GM23338 (cell line): ENCODE measurements at regions not wholly inside any gene's neighbourhood (a gene's known extent, or its start where the extent isn't known, plus 50 kb on each side); places are given as distances from the start of the nearest gene placed in this dataset.

Experiments
- ATAC-seq: fragments of 200-7000 bp; cut with Tn5 transposase; 3 replicates; pipeline ENCODE4 v1.9.1; 2020
- DNase-seq: peaks from one replicate; pipeline ENCODE4 v3.0.0-alpha.2; 2015; ENCODE audit warnings: low spot score
- H2AFZ ChIP-seq: fragments of 200-600 bp; sonication (generic); 2 replicates; pipeline ENCODE4 v1.8.0; 2016; ENCODE audit warnings: antibody characterized with exemption, mild to moderate bottlenecking, moderate library complexity
- H3F3A ChIP-seq: fragments of 200-600 bp; sonication (generic); replicated peaks from 2 replicates; pipeline ENCODE4 v1.8.0; 2017; ENCODE audit warnings: antibody characterized with exemption, mixed run types, low read depth
- H3K27ac ChIP-seq: fragments of 200-600 bp; sonication (generic); 2 replicates; pipeline ENCODE4 v1.6.1; 2016; ENCODE audit warnings: low read depth
- H3K27me3 ChIP-seq: fragments of 200-600 bp; sonication (generic); 2 replicates; pipeline ENCODE4 v1.8.0; 2016; ENCODE audit warnings: mild to moderate bottlenecking, mixed run types, moderate library complexity; ENCODE audit not compliant: insufficient read depth
- H3K36me3 ChIP-seq: fragments of 200-600 bp; sonication (generic); 2 replicates; pipeline ENCODE4 v1.8.0; 2016; ENCODE audit warnings: mild to moderate bottlenecking; ENCODE audit not compliant: insufficient read depth
- H3K4me1 ChIP-seq: fragments of 200-600 bp; sonication (generic); 2 replicates; pipeline ENCODE4 v1.8.0; 2016; ENCODE audit warnings: mild to moderate bottlenecking, moderate library complexity; ENCODE audit not compliant: insufficient read depth
- H3K4me2 ChIP-seq: fragments of 200-600 bp; sonication (generic); 2 replicates; pipeline ENCODE4 v1.7.1; 2017; ENCODE audit warnings: mixed run types
- H3K4me3 ChIP-seq: fragments of 200-600 bp; sonication (generic); 2 replicates; pipeline ENCODE4 v1.6.1; 2016; ENCODE audit warnings: mixed run types
- H3K79me2 ChIP-seq: fragments of 200-600 bp; sonication (generic); replicated peaks from 2 replicates; pipeline ENCODE4 v1.8.0; 2017; ENCODE audit warnings: mild to moderate bottlenecking; ENCODE audit not compliant: insufficient read depth
- H3K9me2 ChIP-seq: fragments of 200-600 bp; sonication (generic); 2 replicates; pipeline ENCODE4 v1.8.0; 2017; ENCODE audit not compliant: insufficient read depth
- H4K20me1 ChIP-seq: fragments of 200-600 bp; sonication (generic); replicated peaks from 2 replicates; pipeline ENCODE4 v1.8.0; 2017; ENCODE audit warnings: mild to moderate bottlenecking; ENCODE audit not compliant: insufficient read depth
- H3K27ac Mint-ChIP-seq: 2 replicates; pipeline ENCODE4 v1.8.0; 2020; ENCODE audit warnings: inconsistent platforms, mild to moderate bottlenecking, moderate library complexity, mixed read lengths
- H3K27me3 Mint-ChIP-seq: 3 replicates; pipeline ENCODE4 v1.8.0; 2022; ENCODE audit warnings: low read depth, mild to moderate bottlenecking, moderate library complexity, mixed read lengths, inconsistent platforms; ENCODE audit not compliant: insufficient read depth, poor library complexity
- H3K36me3 Mint-ChIP-seq: 3 replicates; pipeline ENCODE4 v1.8.0; 2021; ENCODE audit warnings: low read depth, mild to moderate bottlenecking, inconsistent platforms, moderate library complexity, mixed read lengths
- H3K4me1 Mint-ChIP-seq: 3 replicates; pipeline ENCODE4 v1.8.0; 2020; ENCODE audit warnings: mild to moderate bottlenecking, inconsistent platforms, mixed read lengths
- H3K4me3 Mint-ChIP-seq: 3 replicates; pipeline ENCODE4 v1.8.0; 2021; ENCODE audit warnings: moderate library complexity, mild to moderate bottlenecking, inconsistent platforms, mixed read lengths
- H3K9me3 Mint-ChIP-seq: 3 replicates; pipeline ENCODE4 v1.8.0; 2020; ENCODE audit warnings: moderate library complexity, mild to moderate bottlenecking, inconsistent platforms, mixed read lengths
- EZH2 ChIP-seq: fragments of 200-600 bp; sonication (generic); IDR thresholded peaks from one replicate; pipeline ENCODE4 v1.8.0; 2017; ENCODE audit warnings: antibody characterized with exemption, mild to moderate bottlenecking, low read depth; ENCODE audit not compliant: unreplicated experiment
- EZH2phosphoT487 ChIP-seq: fragments of 200-600 bp; sonication (generic); IDR thresholded peaks from one replicate; pipeline ENCODE4 v1.8.1; 2018; ENCODE audit warnings: antibody characterized with exemption; ENCODE audit not compliant: unreplicated experiment
- JUNB ChIP-seq: IDR thresholded peaks from one replicate; pipeline ENCODE4 v1.6.1; 2016; ENCODE audit warnings: antibody characterized with exemption; ENCODE audit not compliant: unreplicated experiment
- POLR2AphosphoS5 ChIP-seq: IDR thresholded peaks from 2 replicates; pipeline ENCODE4 v1.6.1; 2016; ENCODE audit warnings: antibody characterized with exemption, low read depth
- ZNF331 ChIP-seq: fragments of 250-450 bp; sonication (Bioruptor Pico); IDR thresholded peaks from 2 replicates; pipeline ENCODE4 v1.5.0; 2020; ENCODE audit warnings: low read depth, mild to moderate bottlenecking, moderate library complexity
- TF ChIP-seq, protein P1 (sequence below), 2 experiments: fragments of 200-600 bp in 1 of 2; sonication (generic) in 1 of 2; conservative IDR thresholded peaks; 2 replicates each; pipeline versions ENCODE4 v1.5.1 to v1.6.1; 2016 to 2017; ENCODE audit warnings: antibody characterized with exemption in 2 of 2, low read depth in 2 of 2, mild to moderate bottlenecking in 2 of 2, moderate library complexity in 1 of 2
- TF ChIP-seq, protein P2 (sequence below): IDR thresholded peaks from one replicate; pipeline ENCODE4 v1.6.1; 2018; ENCODE audit warnings: antibody characterized with exemption; ENCODE audit not compliant: unreplicated experiment

DNA sequence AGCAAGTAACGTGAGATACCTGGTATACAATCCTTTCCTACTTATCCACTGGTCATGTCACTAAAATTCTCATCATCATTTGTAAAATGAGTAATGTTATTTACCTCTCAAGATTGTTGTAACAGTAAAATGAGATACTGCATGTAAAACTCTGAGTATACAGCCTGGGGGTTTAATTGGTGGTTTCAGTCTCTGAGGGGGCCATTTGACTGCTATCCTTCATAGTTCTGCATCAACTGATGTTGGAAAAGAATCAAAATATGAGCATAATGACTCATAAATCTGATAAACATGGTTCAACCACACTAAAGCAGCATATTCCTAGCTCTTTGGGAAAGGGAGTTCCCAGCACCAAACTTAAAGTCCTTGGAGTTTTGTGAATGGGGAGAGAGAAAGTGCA lies 181.0 kb upstream of the GHR start:
- H3K27ac ChIP-seq: no peak overlapping the region
- H3K36me3 ChIP-seq: no peaks in the 10 kb centered on the region
- H3K79me2 ChIP-seq: no peaks in the 10 kb centered on the region
- TF ChIP-seq EZH2 (no peak), POLR2AphosphoS5 (no peak), ZNF331 (CRISPR knock-in tag) (no peak), JUNB (no peak)
- TF ChIP-seq, protein P1, sequence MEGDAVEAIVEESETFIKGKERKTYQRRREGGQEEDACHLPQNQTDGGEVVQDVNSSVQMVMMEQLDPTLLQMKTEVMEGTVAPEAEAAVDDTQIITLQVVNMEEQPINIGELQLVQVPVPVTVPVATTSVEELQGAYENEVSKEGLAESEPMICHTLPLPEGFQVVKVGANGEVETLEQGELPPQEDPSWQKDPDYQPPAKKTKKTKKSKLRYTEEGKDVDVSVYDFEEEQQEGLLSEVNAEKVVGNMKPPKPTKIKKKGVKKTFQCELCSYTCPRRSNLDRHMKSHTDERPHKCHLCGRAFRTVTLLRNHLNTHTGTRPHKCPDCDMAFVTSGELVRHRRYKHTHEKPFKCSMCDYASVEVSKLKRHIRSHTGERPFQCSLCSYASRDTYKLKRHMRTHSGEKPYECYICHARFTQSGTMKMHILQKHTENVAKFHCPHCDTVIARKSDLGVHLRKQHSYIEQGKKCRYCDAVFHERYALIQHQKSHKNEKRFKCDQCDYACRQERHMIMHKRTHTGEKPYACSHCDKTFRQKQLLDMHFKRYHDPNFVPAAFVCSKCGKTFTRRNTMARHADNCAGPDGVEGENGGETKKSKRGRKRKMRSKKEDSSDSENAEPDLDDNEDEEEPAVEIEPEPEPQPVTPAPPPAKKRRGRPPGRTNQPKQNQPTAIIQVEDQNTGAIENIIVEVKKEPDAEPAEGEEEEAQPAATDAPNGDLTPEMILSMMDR (conservative IDR thresholded peaks at IDR 0.05; ENCODE audit: low read depth in 2 of 2): no peak
- TF ChIP-seq, protein P2, sequence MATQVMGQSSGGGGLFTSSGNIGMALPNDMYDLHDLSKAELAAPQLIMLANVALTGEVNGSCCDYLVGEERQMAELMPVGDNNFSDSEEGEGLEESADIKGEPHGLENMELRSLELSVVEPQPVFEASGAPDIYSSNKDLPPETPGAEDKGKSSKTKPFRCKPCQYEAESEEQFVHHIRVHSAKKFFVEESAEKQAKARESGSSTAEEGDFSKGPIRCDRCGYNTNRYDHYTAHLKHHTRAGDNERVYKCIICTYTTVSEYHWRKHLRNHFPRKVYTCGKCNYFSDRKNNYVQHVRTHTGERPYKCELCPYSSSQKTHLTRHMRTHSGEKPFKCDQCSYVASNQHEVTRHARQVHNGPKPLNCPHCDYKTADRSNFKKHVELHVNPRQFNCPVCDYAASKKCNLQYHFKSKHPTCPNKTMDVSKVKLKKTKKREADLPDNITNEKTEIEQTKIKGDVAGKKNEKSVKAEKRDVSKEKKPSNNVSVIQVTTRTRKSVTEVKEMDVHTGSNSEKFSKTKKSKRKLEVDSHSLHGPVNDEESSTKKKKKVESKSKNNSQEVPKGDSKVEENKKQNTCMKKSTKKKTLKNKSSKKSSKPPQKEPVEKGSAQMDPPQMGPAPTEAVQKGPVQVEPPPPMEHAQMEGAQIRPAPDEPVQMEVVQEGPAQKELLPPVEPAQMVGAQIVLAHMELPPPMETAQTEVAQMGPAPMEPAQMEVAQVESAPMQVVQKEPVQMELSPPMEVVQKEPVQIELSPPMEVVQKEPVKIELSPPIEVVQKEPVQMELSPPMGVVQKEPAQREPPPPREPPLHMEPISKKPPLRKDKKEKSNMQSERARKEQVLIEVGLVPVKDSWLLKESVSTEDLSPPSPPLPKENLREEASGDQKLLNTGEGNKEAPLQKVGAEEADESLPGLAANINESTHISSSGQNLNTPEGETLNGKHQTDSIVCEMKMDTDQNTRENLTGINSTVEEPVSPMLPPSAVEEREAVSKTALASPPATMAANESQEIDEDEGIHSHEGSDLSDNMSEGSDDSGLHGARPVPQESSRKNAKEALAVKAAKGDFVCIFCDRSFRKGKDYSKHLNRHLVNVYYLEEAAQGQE: no peak
- DNase-seq (no peak), ATAC-seq (no peak)
- H2AFZ ChIP-seq: no peak overlapping the region
- H3K9me2 ChIP-seq: peaks cover 8% of the 10 kb centered on the region; the same call in 1 of the 2 replicates
- no peak overlapping the region for H3K4me3 ChIP-seq
- no peaks in the 10 kb centered on the region for H3K4me1 ChIP-seq
- H3K27ac Mint-ChIP-seq: no peak overlapping the region
- H3K9me3 Mint-ChIP-seq: peaks cover 16% of the 10 kb centered on the region
- H3K27me3 ChIP-seq: no peaks in the 10 kb centered on the region
- H3K4me3 Mint-ChIP-seq: no peak overlapping the region
- no peaks in the 10 kb centered on the region for H3K27me3 Mint-ChIP-seq
- no peaks in the 10 kb centered on the region for H3F3A ChIP-seq
- peaks cover 1% of the 10 kb centered on the region; the same call in 2 of the 3 replicates for H3K36me3 Mint-ChIP-seq
- no peaks in the 10 kb centered on the region; the same call in 2 of the 3 replicates for H3K4me1 Mint-ChIP-seq
- H3K4me2 ChIP-seq: no peak overlapping the region
- no peaks in the 10 kb centered on the region for H4K20me1 ChIP-seq

DNA sequence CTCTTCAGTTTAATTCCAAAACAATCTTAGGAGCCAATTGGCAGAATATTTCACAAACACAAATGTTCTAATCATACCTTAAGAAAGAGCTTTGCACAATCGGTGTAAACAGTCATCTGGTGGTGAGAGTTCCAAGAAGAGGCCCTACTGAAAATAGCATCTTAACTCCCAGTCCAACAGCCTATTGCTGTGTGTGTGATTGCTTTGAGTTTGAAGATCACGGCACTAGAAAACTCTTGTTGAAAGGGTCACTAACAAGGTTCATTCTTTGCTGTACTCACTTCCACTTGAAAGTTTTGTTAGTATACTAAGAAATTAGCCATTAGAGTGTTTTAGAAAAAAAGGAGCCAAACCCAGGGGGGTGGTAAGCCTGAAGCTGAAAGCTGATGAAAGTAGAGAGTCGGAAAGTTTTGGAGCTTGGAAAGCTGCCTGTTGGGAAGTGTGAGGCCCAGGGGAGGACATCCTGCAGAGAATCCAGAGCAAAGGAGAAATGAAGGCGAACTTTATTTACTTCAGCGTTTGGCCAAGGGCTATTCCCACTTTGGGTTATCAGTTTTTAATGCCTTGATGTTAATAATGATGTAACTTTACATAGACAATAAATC lies 180.3 kb upstream of the GHR start:
- ATAC-seq: no peak
- TF ChIP-seq EZH2phosphoT487: no peak
- TF ChIP-seq, protein P1 (conservative IDR thresholded peaks at IDR 0.05; ENCODE audit: low read depth in 2 of 2): no peak

More for the DNA sequence above, 180.3 kb upstream of the GHR start:
- Mint-ChIP-seq H3K9me3 (peaks cover 21% of the 10 kb centered on the region), H3K27me3 (no peaks in the 10 kb centered on the region), H3K27ac (no peak overlapping the region), H3K4me3 (no peak overlapping the region), H3K4me1 (no peaks in the 10 kb centered on the region; the same call in 2 of the 3 replicates), H3K36me3 (peaks cover 9% of the 10 kb centered on the region)
- Histone ChIP-seq H3K79me2 (no peaks in the 10 kb centered on the region), H3K27me3 (no peaks in the 10 kb centered on the region), H4K20me1 (no peaks in the 10 kb centered on the region), H2AFZ (peak overlapping the region; percentile 23; the same call in 1 of the 2 replicates), H3K27ac (no peak overlapping the region), H3K9me2 (peaks cover 9% of the 10 kb centered on the region; the same call in 1 of the 2 replicates), H3K4me2 (no peak overlapping the region), H3K4me1 (no peaks in the 10 kb centered on the region), H3K4me3 (no peak overlapping the region), H3K36me3 (0 out of 2 replicates have a peak, but pooled peaks cover 4% of the 10 kb centered on the region), H3F3A (no peaks in the 10 kb centered on the region)
- no peak for DNase-seq
